ENCODE measurements at regions not wholly inside any gene's neighbourhood (a gene's known extent, or its start where the extent isn't known, plus 50 kb on each side); places are given as distances from the start of the nearest gene placed in this dataset.

GRCh38 chr13:80215368-80215767, 125.6 kb downstream of the SPRY2 start:
- TF ChIP-seq EP300 (IDR thresholded peaks at IDR 0.05): peak in 1 of 4 donors; percentile 13
- TF ChIP-seq CTCF (IDR thresholded peaks at IDR 0.05): no peak
